HCT116 (cell line): ENCODE measurements at regions not wholly inside any gene's neighbourhood (a gene's known extent, or its start where the extent isn't known, plus 50 kb on each side); places are given as distances from the start of the nearest gene placed in this dataset.

Experiments used
- ATAC-seq: fragments of 200-7000 bp; cut with Tn5 transposase; 2 replicates; pipeline ENCODE4 v1.9.1; 2020; ENCODE audit warnings: mild to moderate bottlenecking, moderate library complexity
- BruUV-seq: library from RNA; stranded (reverse); fragments of 400-500 nt; replicated peaks from 2 replicates; lab custom pipeline; 2021; lab: Mats Ljungman, UMichigan
- CTCF ChIA-PET: fragments of 300-600 bp; sonication (Branson Sonifier 250); formaldehyde crosslinking; loops from one replicate; lab custom pipeline; 2021; ENCODE audit warnings: antibody characterized with exemption; lab: Charles Lee
- POLR2A ChIA-PET: fragments of 300-600, 350-600 bp; sonication (Branson Sonifier 250); formaldehyde crosslinking; loops from one replicate; lab custom pipeline; 2021; ENCODE audit warnings: antibody characterized with exemption; lab: Charles Lee
- RAD21 ChIA-PET, 2 experiments: fragments of 300-600 bp; sonication (Branson Sonifier 250); formaldehyde crosslinking; loops; one replicate each; lab custom pipeline; 2023; ENCODE audit warnings: low total read pairs in 2 of 2; ENCODE audit not compliant: uncharacterized antibody in 2 of 2, unreplicated experiment in 2 of 2, low non-redundant PET in 1 of 2; lab: Charles Lee
- DNase-seq: peaks from one replicate; pipeline ENCODE4 v3.0.0-alpha.2; 2010; ENCODE audit warnings: low read depth, low spot score
- H2AFZ ChIP-seq: fragments of 200-600 bp; shearing (Covaris generic), sonication (generic); 2 replicates; pipeline ENCODE4 v1.6.1; 2017; ENCODE audit warnings: low read depth, mixed run types, mixed read lengths, antibody characterized with exemption, low read length; ENCODE audit not compliant: poor library complexity, severe bottlenecking
- H3K27ac ChIP-seq: 2 replicates; pipeline ENCODE4 v1.5.1; 2012; ENCODE audit warnings: low read depth, low read length
- H3K27me3 ChIP-seq: fragments of 200-600 bp; sonication (generic); 2 replicates; pipeline ENCODE4 v1.6.1; 2016; ENCODE audit warnings: mixed run types, low read length, mixed read lengths; ENCODE audit not compliant: insufficient read depth
- H3K36me3 ChIP-seq, 2 experiments: fragments of 200-500 bp in 1 of 2; fragments of 200-600 bp in 1 of 2; sonication (Bioruptor generic) in 1 of 2; sonication (generic) in 1 of 2; 2 replicates each; pipeline versions ENCODE4 v1.5.1 to v1.6.1; 2014 to 2016; ENCODE audit warnings: low read length in 2 of 2, inconsistent platforms in 1 of 2, mixed read lengths in 1 of 2, mixed run types in 1 of 2; ENCODE audit not compliant: insufficient read depth in 2 of 2, control insufficient read depth in 1 of 2
- H3K4me1 ChIP-seq, 2 experiments: fragments of 200-600 bp in 1 of 2; sonication (generic) in 1 of 2; 2 replicates each; pipeline versions ENCODE4 v1.5.1 to v1.6.1; 2012 to 2017; ENCODE audit warnings: low read length in 2 of 2, inconsistent platforms in 1 of 2, mild to moderate bottlenecking in 1 of 2, mixed read lengths in 1 of 2, mixed run types in 1 of 2, moderate library complexity in 1 of 2; ENCODE audit not compliant: insufficient read depth in 2 of 2, control insufficient read depth in 1 of 2
- H3K4me2 ChIP-seq: fragments of 200-600 bp; sonication (generic); 2 replicates; pipeline ENCODE4 v1.6.1; 2017; ENCODE audit warnings: mixed run types, low read length, mixed read lengths
- H3K4me3 ChIP-seq, 2 experiments: fragments of 200-600 bp in 1 of 2; sonication (generic) in 1 of 2; replicated peaks in 1 of 2; 2 replicates each; pipeline ENCODE4 v1.5.1; 2011 to 2016; ENCODE audit warnings: low read length in 2 of 2, control low read depth in 1 of 2, low read depth in 1 of 2, mild to moderate bottlenecking in 1 of 2, mixed read lengths in 1 of 2, mixed run types in 1 of 2
- H3K79me2 ChIP-seq: fragments of 200-600 bp; sonication (generic); 2 replicates; pipeline ENCODE4 v1.6.1; 2017; ENCODE audit warnings: mild to moderate bottlenecking, mixed run types, low read length, moderate library complexity, mixed read lengths; ENCODE audit not compliant: insufficient read depth
- H3K9ac ChIP-seq: fragments of 200-600 bp; sonication (generic); 2 replicates; pipeline ENCODE4 v1.6.1; 2016; ENCODE audit warnings: low read length, mixed read lengths
- H3K9me2 ChIP-seq: fragments of 200-600 bp; sonication (generic), shearing (Covaris generic); 2 replicates; pipeline ENCODE4 v1.6.1; 2017; ENCODE audit warnings: mixed run types, mild to moderate bottlenecking, moderate library complexity; ENCODE audit not compliant: insufficient read depth
- H3K9me3 ChIP-seq, 2 experiments: fragments of 200-500 bp in 1 of 2; fragments of 200-600 bp in 1 of 2; sonication (Bioruptor generic) in 1 of 2; sonication (generic) in 1 of 2; 2 replicates each; pipeline ENCODE4 v1.6.1; 2014 to 2017; ENCODE audit warnings: low read length in 2 of 2, mixed read lengths in 2 of 2, inconsistent platforms in 1 of 2, low read depth in 1 of 2, mild to moderate bottlenecking in 1 of 2, mixed run types in 1 of 2, moderate library complexity in 1 of 2; ENCODE audit not compliant: control insufficient read depth in 1 of 2, insufficient read depth in 1 of 2
- H4K20me1 ChIP-seq: fragments of 200-600 bp; sonication (generic), shearing (Covaris generic); 2 replicates; pipeline ENCODE4 v1.6.1; 2017; ENCODE audit warnings: mixed run types, mild to moderate bottlenecking, moderate library complexity; ENCODE audit not compliant: insufficient read depth
- EGR1 ChIP-seq: IDR thresholded peaks from 2 replicates; pipeline ENCODE4 v1.6.1; 2012; ENCODE audit warnings: low read depth
- ELF1 ChIP-seq: IDR thresholded peaks from 2 replicates; pipeline ENCODE4 v1.6.1; 2012; ENCODE audit warnings: low read depth, borderline replicate concordance
- EZH2 ChIP-seq: fragments of 200-600 bp; sonication (generic); IDR thresholded peaks from 2 replicates; pipeline ENCODE4 v1.6.1; 2017; ENCODE audit warnings: antibody characterized with exemption, mixed run types
- EZH2phosphoT487 ChIP-seq: fragments of 200-600 bp; IDR thresholded peaks from 2 replicates; pipeline ENCODE4 v1.6.1; 2018; ENCODE audit warnings: antibody characterized with exemption, borderline replicate concordance
- FOSL1 ChIP-seq: IDR thresholded peaks from 2 replicates; pipeline ENCODE4 v1.6.1; 2012; ENCODE audit warnings: low read depth
- JUND ChIP-seq: IDR thresholded peaks from 2 replicates; pipeline ENCODE4 v1.6.1; 2012
- POLR2A ChIP-seq: IDR thresholded peaks from 2 replicates; pipeline ENCODE4 v1.7.0; 2011; ENCODE audit warnings: borderline replicate concordance; ENCODE audit not compliant: insufficient read depth, insufficient read length; ENCODE audit errors: extremely low read depth
- POLR2AphosphoS5 ChIP-seq: IDR thresholded peaks from 2 replicates; pipeline ENCODE4 v1.6.1; 2011; ENCODE audit warnings: mild to moderate bottlenecking, low read depth, low read length, moderate library complexity
- RAD21 ChIP-seq: IDR thresholded peaks from 2 replicates; pipeline ENCODE4 v1.6.1; 2012; ENCODE audit warnings: low read depth, mild to moderate bottlenecking
- SRF ChIP-seq: IDR thresholded peaks from 2 replicates; pipeline ENCODE4 v1.6.1; 2012; ENCODE audit warnings: low read depth
- ZNF274 ChIP-seq: fragments of 200-500 bp; sonication (Bioruptor generic); IDR thresholded peaks from 2 replicates; pipeline ENCODE4 v1.6.1; 2014; ENCODE audit warnings: mild to moderate bottlenecking, low read depth, low read length, inconsistent platforms
- intact Hi-C: fragments of 100-400 bp; cut with micrococcal nuclease; formaldehyde crosslinking; loops from 2 replicates; pipeline ENCODE4 v1.10.0; 2022
- TF ChIP-seq, protein P1 (sequence below): IDR thresholded peaks from 2 replicates; pipeline ENCODE4 v1.6.1; 2012
- TF ChIP-seq, protein P2 (sequence below): IDR thresholded peaks from 2 replicates; pipeline ENCODE4 v1.6.1; 2012; ENCODE audit warnings: low read depth
- TF ChIP-seq, protein P3 (sequence below), 3 experiments: fragments of 200-600 bp in 1 of 3; sonication (generic) in 1 of 3; IDR thresholded peaks in 2 of 3; conservative IDR thresholded peaks in 1 of 3; 2 replicates each; pipeline ENCODE4 v1.5.1; 2012 to 2017; ENCODE audit warnings: low read depth in 2 of 3, low read length in 2 of 3, antibody characterized with exemption in 1 of 3, borderline replicate concordance in 1 of 3, control low read depth in 1 of 3, mild to moderate bottlenecking in 1 of 3, mixed read lengths in 1 of 3, mixed run types in 1 of 3, moderate library complexity in 1 of 3; ENCODE audit not compliant: insufficient read depth in 1 of 3

DNA sequence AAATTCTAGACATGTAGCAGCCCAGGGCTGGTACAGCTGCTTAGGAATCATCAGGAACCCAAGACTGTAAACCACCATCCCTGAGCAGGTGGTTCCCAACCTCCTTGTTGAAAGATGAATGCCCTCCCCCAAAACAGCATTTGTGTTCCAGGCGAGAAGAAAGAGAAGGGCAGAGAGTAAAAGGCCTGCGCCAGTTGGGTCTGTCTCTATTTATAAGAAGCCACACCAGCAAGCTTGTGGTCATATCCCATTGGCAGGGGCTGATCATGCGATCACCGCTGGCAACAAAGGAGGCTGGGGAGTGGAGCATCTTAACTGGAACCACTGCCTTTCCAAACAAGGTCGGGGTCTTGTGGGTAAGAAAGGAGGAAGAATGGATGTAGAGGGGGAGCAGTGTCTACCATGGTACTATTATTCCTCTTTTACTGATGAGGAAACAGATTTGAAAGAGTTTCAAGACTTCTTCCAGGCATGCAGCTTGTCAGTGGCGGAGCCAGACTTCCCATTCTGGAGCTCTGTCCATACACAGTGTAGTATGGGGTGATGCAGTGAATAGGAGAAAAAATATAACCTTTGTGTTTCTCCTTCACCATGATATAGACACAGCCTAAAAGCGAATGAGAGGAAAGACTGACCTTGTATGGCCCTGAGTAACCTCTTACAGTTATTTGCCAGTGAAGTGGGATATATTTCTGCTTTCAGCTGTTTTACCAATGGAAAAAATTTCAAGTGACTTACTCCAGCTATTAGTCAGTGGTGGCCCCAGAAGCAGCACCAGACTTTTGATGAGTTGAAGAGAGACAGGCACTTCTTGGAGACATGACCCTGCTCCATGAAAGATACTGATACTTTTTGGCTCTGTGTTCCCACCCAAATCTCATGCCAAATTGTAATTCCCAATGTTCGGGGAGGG lies 222.6 kb downstream of the ABHD5 start:
- ChIA-PET POLR2A (no interaction called here), RAD21 (interaction anchor here in 1 of 2 experiments (0.6 kb wide), 1 partner anchor 13 kb away, joined by 3 read pairs; no protein-coding TSS in a partner anchor), CTCF (no interaction called here)
- Histone ChIP-seq H3K4me3 (no peak overlapping the region), H4K20me1 (no peaks in the 10 kb centered on the region), H3K27me3 (no peaks in the 10 kb centered on the region), H3K4me1 (no peaks in the 10 kb centered on the region), H3K79me2 (no peaks in the 10 kb centered on the region), H3K4me2 (no peak overlapping the region), H2AFZ (no peak overlapping the region), H3K9me3 (no peaks in the 10 kb centered on the region), H3K9ac (no peak overlapping the region), H3K9me2 (no peaks in the 10 kb centered on the region), H3K36me3 (no peaks in the 10 kb centered on the region), H3K27ac (no peak overlapping the region)
- no peak for ATAC-seq
- no TSS peak for BruUV-seq
- TF ChIP-seq, protein P1, sequence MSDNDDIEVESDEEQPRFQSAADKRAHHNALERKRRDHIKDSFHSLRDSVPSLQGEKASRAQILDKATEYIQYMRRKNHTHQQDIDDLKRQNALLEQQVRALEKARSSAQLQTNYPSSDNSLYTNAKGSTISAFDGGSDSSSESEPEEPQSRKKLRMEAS, result no peak
- intact Hi-C loops, result no loop called here
- no peak for DNase-seq

DNA sequence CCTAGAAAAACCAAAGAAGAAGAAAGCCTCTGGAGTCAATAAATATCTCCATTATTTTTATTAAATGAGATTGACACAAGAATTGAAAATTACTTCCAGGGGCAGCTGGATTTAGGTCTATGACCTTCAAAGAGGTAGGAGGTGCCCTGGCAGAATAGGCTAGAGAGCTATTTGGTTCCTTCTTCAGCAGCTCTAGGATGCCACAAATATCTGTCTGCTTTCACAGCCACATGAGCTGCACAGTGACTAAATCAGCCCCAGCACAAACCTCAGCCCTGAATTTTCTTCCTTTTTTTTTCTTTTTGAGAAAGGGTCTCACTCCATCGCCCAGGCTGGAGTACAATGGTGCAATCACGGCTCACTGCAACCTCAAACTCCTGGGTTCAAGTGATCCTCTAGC lies 223.5 kb downstream of the ABHD5 start:
- DNase-seq, result no peak
- ChIA-PET RAD21 (no interaction called here), POLR2A (no interaction called here)
- TF ChIP-seq, protein P2, sequence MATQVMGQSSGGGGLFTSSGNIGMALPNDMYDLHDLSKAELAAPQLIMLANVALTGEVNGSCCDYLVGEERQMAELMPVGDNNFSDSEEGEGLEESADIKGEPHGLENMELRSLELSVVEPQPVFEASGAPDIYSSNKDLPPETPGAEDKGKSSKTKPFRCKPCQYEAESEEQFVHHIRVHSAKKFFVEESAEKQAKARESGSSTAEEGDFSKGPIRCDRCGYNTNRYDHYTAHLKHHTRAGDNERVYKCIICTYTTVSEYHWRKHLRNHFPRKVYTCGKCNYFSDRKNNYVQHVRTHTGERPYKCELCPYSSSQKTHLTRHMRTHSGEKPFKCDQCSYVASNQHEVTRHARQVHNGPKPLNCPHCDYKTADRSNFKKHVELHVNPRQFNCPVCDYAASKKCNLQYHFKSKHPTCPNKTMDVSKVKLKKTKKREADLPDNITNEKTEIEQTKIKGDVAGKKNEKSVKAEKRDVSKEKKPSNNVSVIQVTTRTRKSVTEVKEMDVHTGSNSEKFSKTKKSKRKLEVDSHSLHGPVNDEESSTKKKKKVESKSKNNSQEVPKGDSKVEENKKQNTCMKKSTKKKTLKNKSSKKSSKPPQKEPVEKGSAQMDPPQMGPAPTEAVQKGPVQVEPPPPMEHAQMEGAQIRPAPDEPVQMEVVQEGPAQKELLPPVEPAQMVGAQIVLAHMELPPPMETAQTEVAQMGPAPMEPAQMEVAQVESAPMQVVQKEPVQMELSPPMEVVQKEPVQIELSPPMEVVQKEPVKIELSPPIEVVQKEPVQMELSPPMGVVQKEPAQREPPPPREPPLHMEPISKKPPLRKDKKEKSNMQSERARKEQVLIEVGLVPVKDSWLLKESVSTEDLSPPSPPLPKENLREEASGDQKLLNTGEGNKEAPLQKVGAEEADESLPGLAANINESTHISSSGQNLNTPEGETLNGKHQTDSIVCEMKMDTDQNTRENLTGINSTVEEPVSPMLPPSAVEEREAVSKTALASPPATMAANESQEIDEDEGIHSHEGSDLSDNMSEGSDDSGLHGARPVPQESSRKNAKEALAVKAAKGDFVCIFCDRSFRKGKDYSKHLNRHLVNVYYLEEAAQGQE, result no peak
- TF ChIP-seq, protein P1, result no peak
- TF ChIP-seq EGR1 (no peak), EZH2phosphoT487 (no peak), RAD21 (no peak), FOSL1 (no peak), ELF1 (no peak), POLR2AphosphoS5 (no peak), SRF (no peak), POLR2A (no peak), JUND (no peak), EZH2 (no peak), ZNF274 (no peak)
- TF ChIP-seq, protein P3, sequence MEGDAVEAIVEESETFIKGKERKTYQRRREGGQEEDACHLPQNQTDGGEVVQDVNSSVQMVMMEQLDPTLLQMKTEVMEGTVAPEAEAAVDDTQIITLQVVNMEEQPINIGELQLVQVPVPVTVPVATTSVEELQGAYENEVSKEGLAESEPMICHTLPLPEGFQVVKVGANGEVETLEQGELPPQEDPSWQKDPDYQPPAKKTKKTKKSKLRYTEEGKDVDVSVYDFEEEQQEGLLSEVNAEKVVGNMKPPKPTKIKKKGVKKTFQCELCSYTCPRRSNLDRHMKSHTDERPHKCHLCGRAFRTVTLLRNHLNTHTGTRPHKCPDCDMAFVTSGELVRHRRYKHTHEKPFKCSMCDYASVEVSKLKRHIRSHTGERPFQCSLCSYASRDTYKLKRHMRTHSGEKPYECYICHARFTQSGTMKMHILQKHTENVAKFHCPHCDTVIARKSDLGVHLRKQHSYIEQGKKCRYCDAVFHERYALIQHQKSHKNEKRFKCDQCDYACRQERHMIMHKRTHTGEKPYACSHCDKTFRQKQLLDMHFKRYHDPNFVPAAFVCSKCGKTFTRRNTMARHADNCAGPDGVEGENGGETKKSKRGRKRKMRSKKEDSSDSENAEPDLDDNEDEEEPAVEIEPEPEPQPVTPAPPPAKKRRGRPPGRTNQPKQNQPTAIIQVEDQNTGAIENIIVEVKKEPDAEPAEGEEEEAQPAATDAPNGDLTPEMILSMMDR (IDR thresholded peaks at IDR 0.05 in 2 of 3, conservative IDR thresholded peaks at IDR 0.05 in 1 of 3; ENCODE audit: borderline replicate concordance in 1 of 3, insufficient read depth in 1 of 3, low read depth in 2 of 3, low read length in 2 of 3), result no peak

More for the DNA sequence above, 223.5 kb downstream of the ABHD5 start:
- Histone ChIP-seq H3K9ac (no peak overlapping the region), H3K9me2 (no peaks in the 10 kb centered on the region), H3K4me2 (no peak overlapping the region), H3K9me3 (no peaks in the 10 kb centered on the region), H2AFZ (no peak overlapping the region), H3K36me3 (no peaks in the 10 kb centered on the region), H3K4me3 (no peak overlapping the region), H3K27me3 (no peaks in the 10 kb centered on the region), H3K4me1 (peaks cover 0 to 6% of the 10 kb centered on the region in 2 experiments; a peak in 2 of 4 replicates), H4K20me1 (no peaks in the 10 kb centered on the region), H3K27ac (no peak overlapping the region), H3K79me2 (no peaks in the 10 kb centered on the region)
- intact Hi-C loops, result no loop called here
- CTCF ChIA-PET, result no interaction called here
- no TSS peak for BruUV-seq
- no peak for ATAC-seq
